ENCODE measurements at regions not wholly inside any gene's neighbourhood (a gene's known extent, or its start where the extent isn't known, plus 50 kb on each side); places are given as distances from the start of the nearest gene placed in this dataset.

DNA sequence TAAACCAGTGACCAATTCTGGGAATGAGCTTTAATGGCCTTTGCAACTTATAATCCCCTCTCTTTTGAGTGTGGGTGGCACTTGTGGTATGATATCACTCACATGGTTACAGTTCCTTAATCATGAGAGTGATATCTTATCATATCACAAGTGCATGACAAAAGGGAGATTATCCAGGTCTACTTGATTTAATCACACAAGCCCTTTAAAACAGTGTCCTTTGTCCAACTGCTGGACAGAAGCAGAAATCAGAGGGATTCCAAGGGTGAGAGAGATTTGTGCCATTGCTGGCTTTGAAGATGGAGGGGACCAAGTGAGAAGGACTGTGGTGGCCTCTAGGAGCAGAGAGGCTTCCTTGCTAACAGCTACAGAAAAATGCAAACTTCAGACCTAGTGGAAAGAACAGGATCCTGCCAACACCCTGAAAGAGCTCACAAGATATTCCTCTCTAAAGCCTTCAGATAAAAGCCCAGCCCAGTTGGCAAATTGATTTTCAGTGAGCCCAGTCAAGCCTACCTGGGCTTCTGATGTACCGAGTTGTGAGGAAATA, 279.0 kb upstream of the TLE4 start:
- H3K27ac ChIP-seq = no peak overlapping the region
- H3K4me3 ChIP-seq = no peak overlapping the region
- DNase-seq (ENCODE audit: low spot score) = no peak
- TF ChIP-seq, protein P1, sequence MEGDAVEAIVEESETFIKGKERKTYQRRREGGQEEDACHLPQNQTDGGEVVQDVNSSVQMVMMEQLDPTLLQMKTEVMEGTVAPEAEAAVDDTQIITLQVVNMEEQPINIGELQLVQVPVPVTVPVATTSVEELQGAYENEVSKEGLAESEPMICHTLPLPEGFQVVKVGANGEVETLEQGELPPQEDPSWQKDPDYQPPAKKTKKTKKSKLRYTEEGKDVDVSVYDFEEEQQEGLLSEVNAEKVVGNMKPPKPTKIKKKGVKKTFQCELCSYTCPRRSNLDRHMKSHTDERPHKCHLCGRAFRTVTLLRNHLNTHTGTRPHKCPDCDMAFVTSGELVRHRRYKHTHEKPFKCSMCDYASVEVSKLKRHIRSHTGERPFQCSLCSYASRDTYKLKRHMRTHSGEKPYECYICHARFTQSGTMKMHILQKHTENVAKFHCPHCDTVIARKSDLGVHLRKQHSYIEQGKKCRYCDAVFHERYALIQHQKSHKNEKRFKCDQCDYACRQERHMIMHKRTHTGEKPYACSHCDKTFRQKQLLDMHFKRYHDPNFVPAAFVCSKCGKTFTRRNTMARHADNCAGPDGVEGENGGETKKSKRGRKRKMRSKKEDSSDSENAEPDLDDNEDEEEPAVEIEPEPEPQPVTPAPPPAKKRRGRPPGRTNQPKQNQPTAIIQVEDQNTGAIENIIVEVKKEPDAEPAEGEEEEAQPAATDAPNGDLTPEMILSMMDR (IDR thresholded peaks at IDR 0.05) = no peak

DNA sequence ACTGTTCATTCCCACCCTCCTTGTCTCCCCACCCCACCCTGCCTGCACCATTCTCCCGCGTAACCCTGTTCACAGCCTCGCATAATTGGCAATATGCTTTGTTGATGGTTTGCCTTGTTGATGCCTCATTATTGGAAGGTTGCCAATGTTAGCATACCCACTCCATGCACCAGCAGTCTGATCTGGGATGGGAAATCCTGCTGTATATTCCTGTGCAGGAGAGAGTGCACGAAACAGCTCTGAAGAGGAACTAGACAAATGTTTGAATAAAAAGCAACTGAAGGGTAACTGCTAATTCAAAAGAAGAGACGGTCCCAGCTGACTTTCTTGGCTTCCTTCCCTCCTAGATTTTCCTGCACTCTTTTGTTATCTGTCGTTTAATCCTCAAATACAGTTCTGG, 271.7 kb upstream of the TLE4 start:
- DNase-seq (ENCODE audit: low spot score) = no peak
- no peak overlapping the region for H3K27ac ChIP-seq
- H3K4me3 ChIP-seq = no peak overlapping the region
- TF ChIP-seq, protein P1 (IDR thresholded peaks at IDR 0.05) = no peak

DNA sequence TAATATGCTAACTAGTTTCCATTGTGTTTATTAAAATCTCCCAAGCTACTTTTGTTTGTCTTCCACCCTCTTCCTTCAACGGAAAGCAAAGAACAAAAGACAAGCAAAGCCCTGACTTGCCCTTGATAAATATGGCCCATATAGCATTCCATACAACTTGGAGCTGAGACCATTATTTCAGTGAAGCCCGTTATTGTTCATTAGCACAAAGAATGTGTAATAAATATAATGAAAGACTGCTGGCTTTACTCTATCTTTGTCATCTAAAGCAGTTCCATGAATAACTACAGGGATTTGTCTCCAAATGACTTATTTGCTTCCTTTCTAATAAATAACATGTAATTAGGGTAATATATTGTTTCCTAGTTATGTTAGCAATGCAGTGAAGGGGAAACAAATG, 270.7 kb upstream of the TLE4 start:
- Histone ChIP-seq H3K27ac (no peak overlapping the region), H3K4me3 (no peak overlapping the region)
- TF ChIP-seq, protein P1 (IDR thresholded peaks at IDR 0.05) = no peak
- no peak for DNase-seq (ENCODE audit: low spot score)

DNA sequence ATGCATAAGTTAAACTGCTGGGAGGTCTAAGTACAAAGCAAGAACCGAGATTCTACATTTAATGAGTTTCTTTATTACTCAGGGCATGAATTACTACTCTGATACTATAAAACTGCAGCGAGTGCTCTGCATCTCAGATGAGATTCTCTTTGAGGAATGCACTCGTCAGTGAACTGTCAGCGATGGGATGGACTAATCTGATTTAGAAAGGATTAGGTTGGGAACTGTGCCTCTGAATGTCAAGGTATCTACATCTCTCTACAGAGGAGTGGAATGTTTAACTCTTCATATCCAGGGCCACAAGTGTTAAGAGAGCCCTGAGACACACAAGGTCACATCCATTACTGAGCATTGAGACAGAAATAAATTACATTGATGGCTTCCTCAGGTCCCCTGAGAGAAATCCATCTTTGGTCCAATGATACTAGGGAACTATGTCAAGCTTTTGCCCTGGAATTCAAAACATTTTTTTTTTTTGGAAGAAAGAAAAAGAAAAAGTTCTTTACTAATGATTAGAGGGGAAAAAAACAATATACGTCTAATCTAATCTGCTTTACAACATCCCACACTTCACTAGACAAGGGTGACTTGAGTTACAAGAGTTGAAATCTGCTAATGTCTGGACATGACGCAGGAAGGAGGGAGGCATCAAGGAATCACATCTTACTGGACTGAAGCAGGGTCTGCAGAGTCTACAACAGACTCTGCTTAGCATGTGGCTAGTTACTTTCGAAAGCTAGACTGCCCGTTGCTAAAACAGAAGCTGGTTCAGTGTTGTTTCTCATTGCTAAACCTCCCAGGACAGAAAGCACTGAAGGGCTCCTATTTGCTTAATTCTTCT, 270.0 kb upstream of the TLE4 start:
- TF ChIP-seq, protein P1 (IDR thresholded peaks at IDR 0.05) = no peak
- Histone ChIP-seq H3K27ac (no peak overlapping the region), H3K4me3 (no peak overlapping the region)
- DNase-seq (ENCODE audit: low spot score) = no peak

DNA sequence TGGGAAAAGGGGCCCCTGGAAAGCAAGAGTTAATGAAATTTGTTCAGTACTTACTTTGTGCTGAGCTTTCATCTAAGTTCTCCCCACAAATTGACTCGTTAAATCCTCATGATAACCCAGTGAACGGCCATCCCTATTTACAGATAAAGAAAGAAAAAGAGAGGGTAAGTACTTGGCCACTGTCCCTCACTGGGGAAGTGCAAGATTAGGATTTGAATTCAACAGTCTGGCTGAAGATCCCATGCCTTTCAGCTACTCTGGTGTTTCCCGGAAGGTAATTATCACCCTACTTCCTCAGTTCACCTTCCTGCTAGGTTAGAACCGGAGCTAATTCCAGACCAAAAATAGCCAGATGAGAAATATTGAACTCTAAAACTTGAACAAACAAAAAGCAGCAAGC, 269.2 kb upstream of the TLE4 start:
- DNase-seq (ENCODE audit: low spot score) = no peak
- TF ChIP-seq, protein P1 (IDR thresholded peaks at IDR 0.05) = no peak

DNA sequence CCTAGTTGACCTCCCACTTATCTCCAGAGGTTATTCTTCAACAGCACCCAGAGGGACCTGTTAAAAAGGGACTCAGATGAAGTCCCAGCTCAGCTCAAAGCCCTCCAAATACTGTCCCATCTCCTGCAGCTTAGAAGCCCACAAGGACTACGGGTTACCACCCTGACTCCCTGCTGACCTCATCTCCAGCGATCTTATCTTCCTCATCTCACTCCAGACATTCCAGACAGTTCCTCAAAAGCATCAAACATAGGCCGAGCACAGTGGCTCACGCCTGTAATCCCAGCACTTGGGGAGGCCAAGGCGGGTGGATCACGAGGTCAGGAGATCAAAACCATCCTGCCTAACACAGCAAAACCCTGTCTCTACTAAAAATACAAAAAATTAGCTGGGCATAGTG, 263.8 kb upstream of the TLE4 start:
- Histone ChIP-seq H3K27ac (no peak overlapping the region), H3K4me3 (no peak overlapping the region)
- no peak for DNase-seq (ENCODE audit: low spot score)
- TF ChIP-seq, protein P1 (IDR thresholded peaks at IDR 0.05) = no peak

More for the DNA sequence above, 269.2 kb upstream of the TLE4 start:
- no peak overlapping the region for H3K27ac ChIP-seq
- no peak overlapping the region for H3K4me3 ChIP-seq

Measured in coronary artery (tissue), 2 donors.